HEK293 (cell line): ENCODE measurements at regions not wholly inside any gene's neighbourhood (a gene's known extent, or its start where the extent isn't known, plus 50 kb on each side); places are given as distances from the start of the nearest gene placed in this dataset.

ENCODE experiments used
- ATF2 ChIP-seq: fragments of 450-650 bp; formaldehyde crosslinking; IDR thresholded peaks from 2 replicates; pipeline ENCODE4 v1.5.1; 2016; ENCODE audit warnings: missing biosample characterization, missing genetic modification characterization, low read depth
- BCL11A ChIP-seq: fragments of 450-650 bp; formaldehyde crosslinking; IDR thresholded peaks from 2 replicates; pipeline ENCODE4 v1.5.1; 2016; ENCODE audit warnings: low read depth, missing biosample characterization, missing genetic modification characterization
- CTCF ChIP-seq: fragments of 450-650 bp; formaldehyde crosslinking; IDR thresholded peaks from 2 replicates; pipeline ENCODE4 v1.5.1; 2016; ENCODE audit warnings: missing biosample characterization, missing genetic modification characterization
- GLI2 ChIP-seq: fragments of 450-650 bp; formaldehyde crosslinking; IDR thresholded peaks from 2 replicates; pipeline ENCODE4; 2017; ENCODE audit warnings: missing biosample characterization, missing genetic modification characterization, low read depth, borderline replicate concordance
- PBX3 ChIP-seq: sonication (generic); formaldehyde crosslinking; IDR thresholded peaks from 2 replicates; pipeline ENCODE4 v1.8.1; 2022; ENCODE audit warnings: mild to moderate bottlenecking, moderate library complexity, missing genetic modification reagents
- ZNF148 ChIP-seq: fragments of 450-650 bp; formaldehyde crosslinking; IDR thresholded peaks from 2 replicates; pipeline ENCODE4 v1.5.0; 2017; ENCODE audit warnings: missing biosample characterization, missing genetic modification characterization, borderline replicate concordance
- ZNF280C ChIP-seq: fragments of 450-650 bp; formaldehyde crosslinking; IDR thresholded peaks from 2 replicates; pipeline ENCODE4 v1.5.1; 2016; ENCODE audit warnings: missing biosample characterization, missing genetic modification characterization
- ZNF692 ChIP-seq: fragments of 450-650 bp; formaldehyde crosslinking; IDR thresholded peaks from 2 replicates; pipeline ENCODE4 v1.5.1; 2016; ENCODE audit warnings: missing biosample characterization, missing genetic modification characterization
- ZNF707 ChIP-seq: fragments of 450-650 bp; formaldehyde crosslinking; IDR thresholded peaks from 2 replicates; pipeline ENCODE4 v1.5.1; 2016; ENCODE audit warnings: missing biosample characterization, missing genetic modification characterization

GRCh38 chr3:152109038-152109437, 159.7 kb upstream of the MBNL1 start:
- TF ChIP-seq ZNF707, result no peak
- TF ChIP-seq ZNF280C, result no peak
- no peak for TF ChIP-seq BCL11A
- no peak for TF ChIP-seq PBX3
- TF ChIP-seq CTCF (tag by site-specific recombination), result no peak
- TF ChIP-seq ZNF148 (tag by site-specific recombination), result no peak
- TF ChIP-seq GLI2 (tag by site-specific recombination), result no peak
- TF ChIP-seq ZNF692 (tag by site-specific recombination), result no peak
- TF ChIP-seq ATF2 (tag by site-specific recombination), result no peak
